Medulla oblongata (tissue), 1 donor: ENCODE measurements at regions not wholly inside any gene's neighbourhood (a gene's known extent, or its start where the extent isn't known, plus 50 kb on each side); places are given as distances from the start of the nearest gene placed in this dataset.

Source experiments
- DNase-seq: peaks from one replicate; pipeline ENCODE4 v3.0.0-alpha.2; 2015; ENCODE audit errors: extremely low spot score

DNA sequence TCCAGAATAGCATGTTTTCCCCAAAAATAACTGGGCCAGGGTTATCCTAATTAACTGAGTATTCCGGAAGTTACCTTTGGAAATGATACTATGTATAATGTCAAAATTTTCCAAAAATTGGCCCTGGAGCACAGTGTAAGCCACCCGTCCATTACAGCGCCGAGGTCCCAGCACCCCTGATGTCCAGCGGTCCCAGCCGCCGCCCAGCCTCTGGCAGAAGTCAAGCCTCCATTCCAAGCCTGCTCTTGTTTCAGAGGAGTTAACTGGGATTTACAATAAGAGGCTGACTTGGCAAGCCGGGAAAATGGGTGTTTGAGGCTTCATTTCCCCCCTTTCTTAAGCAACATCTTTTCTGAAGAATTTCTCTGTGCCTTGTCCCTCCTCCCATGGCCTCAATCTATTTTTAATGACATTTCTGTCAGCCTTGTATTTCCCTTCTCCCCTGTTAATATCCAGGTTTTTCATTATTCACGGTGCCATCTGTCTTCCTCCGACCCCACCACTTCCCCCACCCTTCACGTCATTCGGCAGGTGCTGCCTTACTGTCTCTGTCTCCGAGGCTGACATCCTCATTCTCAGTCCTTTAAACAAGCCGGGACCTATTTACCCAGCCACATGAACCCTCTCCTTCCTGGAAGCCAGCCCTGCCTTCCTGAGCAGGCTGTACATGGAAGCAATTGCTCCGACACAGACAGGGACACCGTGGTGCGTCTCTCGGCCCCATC lies 490.9 kb downstream of the NPHP4 start:
- no peak for DNase-seq

DNA sequence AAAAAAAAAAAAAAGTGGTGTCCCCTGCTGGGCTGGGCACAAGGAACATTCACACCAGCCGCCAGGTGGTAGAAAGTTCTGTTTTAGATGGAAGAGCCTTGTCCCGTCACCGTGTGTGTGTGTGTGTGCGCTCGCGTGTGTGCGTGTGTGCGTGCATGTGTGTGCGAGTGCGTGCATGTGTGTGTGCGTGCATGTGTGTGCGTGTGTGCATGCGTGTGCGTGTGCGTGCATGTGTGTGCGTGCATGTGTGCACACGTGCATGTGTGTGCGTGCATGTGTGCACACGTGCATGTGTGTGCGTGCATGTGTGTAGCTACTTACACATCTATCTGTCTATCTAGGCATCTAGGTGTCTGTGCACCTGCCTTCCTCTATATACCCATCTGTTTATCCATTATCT lies 491.7 kb downstream of the NPHP4 start:
- no peak for DNase-seq

DNA sequence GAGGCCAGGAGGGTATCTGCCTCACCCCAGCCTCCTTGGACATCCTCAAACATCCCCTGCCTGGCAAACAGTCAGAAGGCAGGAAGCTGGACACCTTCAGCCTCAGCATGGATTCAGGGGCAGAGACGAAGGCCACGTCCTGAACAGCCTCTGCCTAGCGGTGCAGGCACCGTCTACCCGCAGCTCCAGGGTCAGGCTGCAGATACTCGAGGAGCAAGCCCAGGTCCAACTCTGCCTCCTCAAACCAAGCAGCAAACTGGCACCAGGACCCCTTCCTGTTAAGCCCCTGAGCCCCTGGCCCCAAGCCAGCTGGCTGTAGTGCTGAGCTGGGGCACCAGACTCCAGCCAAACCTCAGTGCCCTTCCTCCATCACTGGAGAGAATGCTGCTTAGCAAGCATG lies 494.7 kb downstream of the NPHP4 start:
- DNase-seq, result no peak

DNA sequence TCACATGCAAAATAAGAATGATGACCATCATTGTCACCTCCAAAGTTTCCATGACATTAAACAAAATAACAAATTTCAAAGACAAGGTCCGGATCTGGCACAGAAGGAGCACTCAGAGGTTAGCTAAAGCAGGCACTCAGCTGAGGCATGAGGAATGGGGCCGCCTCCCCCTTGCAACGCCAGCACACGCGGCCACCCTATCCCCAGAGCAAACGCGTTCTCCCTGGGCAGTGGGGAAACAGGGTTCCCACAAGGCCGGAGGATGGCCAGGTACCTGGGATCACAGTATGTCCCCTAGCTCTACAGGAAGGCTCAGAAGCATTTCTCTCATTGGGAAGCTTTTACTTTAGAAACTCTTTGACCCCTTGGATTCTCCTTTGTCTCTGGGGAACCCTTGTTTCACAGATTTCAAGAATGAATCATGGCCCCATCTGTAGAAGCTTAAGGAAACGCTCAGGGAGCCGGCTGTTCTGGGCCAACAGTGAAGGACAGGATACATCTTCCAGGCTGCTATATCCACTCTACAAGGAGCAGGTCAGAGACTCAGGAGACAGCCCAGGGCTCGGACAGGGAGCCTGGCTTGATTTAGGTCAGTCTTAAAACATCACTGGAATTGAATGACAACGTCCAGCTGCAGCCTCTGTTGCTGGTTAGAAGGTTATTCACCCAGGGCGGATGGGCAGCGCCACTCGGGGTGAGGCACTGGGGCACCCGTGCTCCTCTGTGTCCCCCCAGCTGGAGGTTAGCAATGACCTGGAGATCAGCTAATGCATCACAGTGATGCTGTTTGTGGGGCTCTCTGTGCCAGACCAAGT lies 496.4 kb downstream of the NPHP4 start:
- no peak for DNase-seq

DNA sequence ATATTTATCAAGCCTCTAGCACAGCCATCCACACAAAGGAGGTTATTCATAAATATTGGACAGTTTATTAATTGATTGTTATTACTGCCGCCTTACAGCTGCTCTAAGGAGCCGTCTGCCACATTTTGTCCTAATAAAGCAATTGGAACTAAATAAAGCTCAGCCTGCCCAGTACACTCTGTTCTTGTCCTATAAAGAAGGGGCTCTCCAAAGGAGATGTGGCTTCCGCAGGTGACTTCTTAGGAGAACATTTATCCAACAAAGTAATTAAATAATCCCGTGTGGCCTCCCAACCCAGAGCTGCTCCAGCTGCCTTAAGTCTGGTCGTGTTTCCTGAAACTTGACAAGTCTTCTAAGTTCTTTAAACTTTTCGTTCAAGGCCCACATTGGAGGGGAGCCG lies 497.7 kb downstream of the NPHP4 start:
- peak; percentile 42 for DNase-seq

DNA sequence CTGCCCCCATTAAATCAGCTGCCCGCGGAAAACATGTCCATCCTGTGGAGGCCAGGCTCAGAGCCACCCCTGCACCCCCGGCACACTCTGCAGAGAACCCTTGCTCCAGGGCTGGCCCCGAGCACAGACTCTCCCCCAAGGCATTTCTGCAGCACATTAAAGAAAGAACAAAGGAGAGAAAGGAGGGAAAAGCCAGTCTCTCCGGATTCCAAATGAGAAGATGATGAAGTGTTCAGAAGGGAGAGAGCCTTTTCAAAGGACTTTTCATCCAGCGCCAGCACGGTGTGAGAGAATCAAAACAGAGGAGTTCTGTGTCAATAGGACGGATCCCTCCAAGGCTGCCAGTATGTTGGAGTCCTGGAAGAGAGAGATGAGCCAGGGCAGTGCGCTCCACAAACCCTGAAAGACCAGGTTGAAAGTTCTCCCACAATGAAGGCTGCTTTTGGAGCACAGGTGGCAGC lies 498.3 kb downstream of the NPHP4 start:
- peak; percentile 79 for DNase-seq

DNA sequence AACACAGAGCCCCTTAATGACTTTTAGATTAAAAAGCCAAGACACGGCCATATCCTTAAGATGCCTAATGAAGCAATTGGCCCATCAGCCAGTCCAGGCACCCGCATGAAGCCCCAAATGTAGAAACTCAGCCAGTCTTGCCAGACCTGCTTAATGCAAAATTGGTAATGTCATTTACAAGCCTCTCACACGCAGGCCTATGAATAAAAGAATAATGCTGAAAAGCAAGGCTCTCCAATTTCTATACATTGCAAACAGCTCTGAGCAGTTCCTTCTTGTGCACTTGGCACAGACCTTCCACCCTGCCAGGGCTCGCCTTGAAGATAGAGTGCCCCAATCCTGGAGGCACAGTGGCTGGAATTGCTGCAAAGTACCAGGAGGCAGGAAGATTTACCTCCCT lies 498.9 kb downstream of the NPHP4 start:
- DNase-seq, result no peak

DNA sequence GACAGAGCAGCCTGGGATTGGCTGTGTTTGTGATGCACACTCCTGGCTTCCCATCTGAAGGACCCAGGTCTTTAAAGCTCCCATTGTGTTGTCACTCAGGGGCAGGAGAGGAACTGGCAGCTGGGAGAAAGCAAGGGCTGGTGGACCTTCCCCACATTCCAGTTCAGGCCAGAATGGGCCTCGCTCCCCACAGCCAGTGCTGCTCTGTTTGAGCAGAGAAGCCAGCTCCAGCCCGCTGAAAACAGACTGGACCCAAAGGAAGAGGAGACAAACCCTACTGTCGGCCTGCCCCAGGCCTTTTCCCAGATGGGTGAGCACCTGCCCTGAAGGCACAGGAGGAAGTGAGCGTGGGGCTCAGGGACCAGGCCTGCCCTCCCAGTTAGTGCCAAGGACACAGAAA lies 499.4 kb downstream of the NPHP4 start:
- no peak for DNase-seq

DNA sequence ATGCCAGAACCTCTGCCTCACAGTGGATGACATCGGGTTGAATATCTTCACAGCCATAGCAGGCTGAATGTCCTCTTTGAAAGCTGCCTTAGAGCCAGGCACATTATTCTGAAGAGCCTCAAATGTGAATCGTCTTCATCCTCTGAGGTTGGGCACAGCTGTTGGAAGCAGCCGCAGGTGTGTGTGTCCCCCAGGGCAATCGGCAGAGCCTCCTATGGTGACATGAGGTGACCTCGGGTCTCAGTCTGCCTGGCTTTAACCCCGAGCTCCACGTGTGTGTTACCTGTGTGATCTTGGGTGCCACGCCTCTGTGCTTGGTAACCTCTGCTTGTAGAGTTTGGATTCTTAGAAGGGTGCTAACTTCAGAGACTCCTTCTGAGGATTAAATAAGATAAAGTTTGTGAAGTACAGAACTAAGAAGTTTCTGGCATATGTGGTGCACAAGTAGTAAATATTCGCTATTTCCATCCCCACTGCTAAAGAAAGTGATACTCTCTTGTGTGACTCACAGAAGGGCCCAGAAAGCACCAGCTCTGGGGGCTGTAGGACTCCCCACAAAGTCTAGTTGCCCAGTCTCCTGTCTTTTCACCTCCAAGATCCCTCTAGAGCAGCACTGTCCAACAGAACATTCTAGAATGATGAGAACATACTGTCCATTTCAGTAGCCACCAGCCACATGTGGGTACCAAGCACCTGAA lies 500.9 kb downstream of the NPHP4 start:
- no peak for DNase-seq

DNA sequence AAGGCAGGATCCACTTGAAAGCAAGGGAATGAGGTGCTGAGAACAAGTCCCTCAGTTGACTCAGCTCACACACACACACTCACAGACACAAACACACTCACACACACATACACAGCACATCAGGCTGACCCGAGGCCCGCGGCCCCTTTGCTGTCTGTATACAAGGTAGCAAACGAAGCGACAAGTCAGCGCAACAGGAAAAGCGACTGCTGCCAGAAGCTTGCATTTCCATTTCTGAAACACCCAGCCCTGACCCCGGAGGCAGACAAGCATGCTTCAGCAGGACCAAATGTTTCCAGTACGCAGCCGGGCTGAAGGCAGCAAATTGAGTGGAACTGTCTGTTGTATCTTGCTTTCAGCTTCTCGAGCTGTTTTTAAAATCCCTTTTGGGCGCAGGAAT lies 501.6 kb downstream of the NPHP4 start:
- no peak for DNase-seq

DNA sequence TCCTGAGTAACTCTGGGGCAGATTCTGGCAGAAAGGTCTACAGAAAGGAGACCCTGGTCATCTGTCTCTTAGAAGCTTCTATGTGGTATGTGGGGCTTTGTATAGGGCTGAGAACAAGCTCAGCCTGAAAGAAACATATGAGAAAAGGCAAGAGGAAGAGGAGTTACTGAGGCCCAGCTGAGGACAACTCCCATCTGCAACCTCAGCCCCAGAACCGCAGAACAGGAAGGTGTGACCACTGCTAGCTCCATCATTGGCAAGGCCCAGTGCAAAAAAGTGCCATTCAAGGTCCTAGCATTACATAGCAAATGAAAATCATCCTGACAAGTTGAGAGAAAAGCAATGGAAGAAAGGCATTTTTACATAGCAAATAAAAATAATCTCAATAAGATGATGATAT lies 503.8 kb downstream of the NPHP4 start:
- no peak for DNase-seq

DNA sequence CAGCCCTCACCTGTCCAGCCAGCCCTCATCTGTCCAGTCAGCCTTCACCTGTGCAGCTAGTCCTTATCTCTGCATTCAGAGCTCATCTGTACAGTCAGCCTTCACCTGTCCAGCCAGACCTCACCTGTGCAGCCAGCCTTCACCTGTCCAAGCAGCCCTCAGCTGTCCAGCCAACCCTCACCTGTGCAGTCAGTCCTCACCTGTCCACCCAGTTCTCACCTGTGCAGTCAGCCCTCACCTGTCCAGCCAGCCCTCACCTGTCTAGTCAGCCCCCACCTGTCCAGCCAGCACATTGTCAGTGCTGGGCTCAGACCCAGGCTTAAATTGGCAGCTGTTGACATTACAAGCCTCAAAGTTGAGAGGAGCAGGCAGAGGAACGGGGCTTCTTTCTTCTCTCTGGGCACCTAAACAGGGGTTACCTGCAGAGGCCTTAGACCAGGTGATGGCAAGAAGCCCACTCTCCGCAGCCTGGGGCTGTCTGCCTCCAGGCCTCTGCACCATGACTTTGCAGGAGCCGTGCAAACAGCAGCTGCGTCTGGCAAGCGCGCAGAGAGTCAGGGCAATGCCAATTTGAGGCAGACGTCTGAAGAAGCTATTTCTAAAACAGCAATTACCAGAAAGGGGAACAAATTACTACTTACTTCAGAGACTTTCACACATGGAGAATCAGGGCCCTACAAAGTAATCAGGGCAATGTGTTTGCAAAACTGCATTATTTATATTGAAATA lies 506.1 kb downstream of the NPHP4 start:
- no peak for DNase-seq

DNA sequence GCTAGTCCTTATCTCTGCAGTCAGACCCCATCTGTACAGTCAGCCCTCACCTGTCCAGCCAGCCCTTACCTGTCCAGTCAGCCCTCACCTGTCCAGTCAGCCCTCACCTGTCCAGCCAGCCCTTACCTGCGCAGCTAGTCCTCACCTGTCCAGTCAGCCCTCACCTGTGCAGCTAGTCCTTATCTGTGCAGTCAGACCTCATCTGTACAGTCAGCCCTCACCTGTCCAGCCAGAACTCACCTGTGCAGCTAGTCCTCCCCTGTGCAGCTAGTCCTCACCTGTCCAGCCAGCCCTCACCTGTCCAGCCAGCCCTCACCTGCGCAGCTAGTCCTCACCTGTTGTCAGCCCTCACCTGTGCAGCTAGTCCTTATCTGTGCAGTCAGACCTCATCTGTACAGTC lies 506.8 kb downstream of the NPHP4 start:
- DNase-seq, result no peak

DNA sequence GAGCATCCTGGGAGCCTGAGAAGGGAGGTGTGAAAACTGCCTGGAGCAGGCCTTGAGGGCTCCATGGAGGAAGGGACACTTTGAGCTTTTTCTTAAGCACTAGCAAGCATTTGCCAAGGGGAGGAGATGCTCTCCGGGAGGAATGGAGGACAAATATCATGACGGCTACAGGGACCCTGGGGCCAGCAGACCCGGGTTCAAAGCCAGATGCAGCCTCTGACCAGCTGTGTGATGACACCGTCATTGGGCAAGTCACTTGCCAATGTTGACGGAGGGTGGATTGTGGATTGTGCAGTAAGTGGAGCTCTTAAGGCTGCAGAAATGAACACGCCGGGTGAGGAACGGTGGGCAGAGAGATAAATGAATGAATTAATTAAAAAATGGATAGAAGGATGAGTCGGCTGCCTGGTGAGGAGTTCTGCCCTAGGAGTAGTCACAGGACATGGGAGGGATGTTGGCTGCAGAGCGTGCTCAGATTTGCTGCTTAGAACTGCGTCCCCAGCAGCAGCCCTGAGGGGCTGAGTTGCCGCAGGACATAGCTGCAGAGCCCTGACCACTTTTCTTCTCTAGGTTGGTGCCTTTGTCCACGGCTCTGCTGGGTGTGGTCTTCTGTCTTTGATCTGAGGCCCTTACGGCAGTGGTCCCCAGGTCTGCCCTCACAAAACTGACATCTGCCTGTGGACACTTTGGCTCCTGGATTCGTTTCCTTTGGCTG lies 507.6 kb downstream of the NPHP4 start:
- no peak for DNase-seq

DNA sequence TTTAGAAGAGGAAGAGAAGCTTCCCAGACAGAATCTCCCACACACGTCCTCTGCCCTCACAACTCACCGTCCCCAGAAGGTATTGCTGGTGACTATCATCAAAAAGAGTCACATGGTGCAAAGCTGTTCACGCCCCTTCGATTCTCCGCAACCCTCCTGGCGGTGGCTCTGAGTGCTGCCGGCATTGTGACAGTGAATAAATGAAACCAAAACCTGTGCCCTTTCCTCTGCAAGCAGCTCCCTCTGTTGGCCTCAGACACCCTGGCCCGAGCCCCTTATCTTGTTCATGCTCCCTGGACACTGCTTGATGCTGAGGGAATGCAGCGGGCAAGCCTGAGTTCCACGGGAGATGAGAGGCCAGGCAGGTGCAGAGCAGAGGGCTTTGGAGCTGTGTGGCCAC lies 510.3 kb downstream of the NPHP4 start:
- no peak for DNase-seq

DNA sequence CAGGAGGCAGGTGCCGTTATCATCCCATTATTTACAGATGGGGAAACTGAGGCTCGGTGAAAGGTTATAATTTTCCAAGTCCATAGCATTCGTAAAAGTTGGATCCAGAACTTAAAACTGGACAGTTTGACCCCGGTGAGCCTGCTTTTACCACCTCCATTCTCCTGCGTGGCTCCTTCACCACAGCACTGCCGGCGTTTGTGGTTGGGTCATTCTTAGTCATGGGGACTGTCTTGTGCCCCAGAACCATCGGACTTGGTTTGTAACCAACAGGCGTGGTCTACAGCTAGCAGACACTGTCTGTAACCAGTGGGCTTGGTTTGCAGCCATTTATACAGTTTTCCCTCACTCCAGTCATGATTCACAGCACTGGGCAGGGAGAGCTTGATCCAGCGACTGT lies 511.3 kb downstream of the NPHP4 start:
- no peak for DNase-seq

DNA sequence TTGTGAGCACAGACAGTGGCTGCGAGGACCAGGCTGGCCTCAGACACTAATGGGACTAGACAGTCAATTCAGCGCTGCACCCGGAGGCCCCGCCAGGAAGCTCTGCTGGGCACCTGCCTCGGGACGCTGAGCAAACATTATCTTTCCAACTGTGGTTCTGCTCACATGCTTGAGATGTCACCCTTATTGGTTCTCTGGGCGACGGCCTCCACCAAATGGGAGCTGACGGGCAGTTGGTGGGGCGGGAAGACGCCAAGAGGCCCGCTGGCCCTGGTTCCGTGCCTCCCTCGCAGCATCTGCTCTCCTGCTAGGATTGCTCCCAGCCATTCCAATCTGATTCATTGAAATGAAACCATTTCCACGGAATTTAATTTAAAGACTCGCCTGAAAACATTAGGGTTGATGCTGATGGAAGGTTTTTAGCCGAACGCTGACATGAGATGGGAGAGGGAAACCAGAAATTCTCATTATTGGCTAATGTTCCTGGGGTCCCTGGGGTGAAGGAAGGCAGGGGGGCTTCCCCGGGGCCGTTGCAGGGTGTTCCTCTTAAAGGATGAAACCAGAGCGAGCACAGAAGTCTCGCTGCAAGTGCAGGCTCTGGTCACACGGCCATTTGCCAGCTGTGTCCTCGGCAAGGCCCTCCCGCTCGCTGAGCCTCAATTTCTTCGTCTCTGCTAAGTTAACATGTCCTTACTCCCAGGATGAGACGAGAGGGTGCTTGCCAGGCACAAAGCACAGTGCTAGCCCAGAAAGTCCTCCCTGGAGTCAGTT lies 512.2 kb downstream of the NPHP4 start:
- no peak for DNase-seq

DNA sequence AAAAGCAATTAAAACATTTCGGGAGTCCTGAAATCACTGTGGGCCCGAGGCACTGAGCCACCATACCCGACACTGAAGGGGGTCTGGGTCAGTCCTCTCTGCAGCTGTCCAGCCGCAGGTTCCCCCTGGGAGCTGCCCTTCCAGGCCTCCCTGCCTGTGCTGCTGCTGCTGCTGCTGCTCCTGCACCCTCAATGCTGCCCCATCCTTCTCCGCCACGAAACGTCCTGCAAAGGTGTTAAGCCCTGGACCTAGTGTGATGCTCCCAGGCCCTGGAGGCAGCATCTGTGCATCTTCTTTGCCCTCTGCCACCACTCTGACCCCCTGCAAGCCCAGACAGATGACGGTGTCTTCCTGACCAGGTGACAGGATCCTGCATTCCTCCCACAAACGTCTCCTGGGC lies 513.3 kb downstream of the NPHP4 start:
- DNase-seq, result no peak

DNA sequence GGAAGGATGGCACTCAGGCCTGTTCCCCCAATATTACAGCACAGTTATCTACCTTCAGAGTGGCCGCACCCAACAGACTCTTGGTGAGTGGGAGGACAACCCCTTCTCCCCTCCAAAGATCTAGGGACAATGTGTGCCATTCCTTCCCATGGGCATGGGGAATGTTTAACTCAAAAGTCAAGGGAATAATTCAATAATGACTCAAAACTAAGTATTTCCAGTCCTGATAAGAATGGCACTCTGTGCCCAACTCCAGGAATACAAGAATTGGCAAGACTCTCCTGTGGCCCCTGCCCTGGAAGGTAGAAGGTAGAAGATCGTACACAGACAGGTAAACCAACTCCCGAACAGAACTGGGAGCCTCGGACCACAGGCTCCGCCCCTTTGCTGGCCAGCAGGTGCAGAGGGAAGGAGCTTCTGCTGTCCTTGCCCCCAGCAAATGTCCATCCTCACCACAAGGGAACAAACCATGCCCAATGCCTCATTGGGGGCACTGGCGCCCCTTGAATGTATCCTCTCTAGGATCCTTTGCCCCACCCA lies 514.0 kb downstream of the NPHP4 start:
- DNase-seq, result no peak

DNA sequence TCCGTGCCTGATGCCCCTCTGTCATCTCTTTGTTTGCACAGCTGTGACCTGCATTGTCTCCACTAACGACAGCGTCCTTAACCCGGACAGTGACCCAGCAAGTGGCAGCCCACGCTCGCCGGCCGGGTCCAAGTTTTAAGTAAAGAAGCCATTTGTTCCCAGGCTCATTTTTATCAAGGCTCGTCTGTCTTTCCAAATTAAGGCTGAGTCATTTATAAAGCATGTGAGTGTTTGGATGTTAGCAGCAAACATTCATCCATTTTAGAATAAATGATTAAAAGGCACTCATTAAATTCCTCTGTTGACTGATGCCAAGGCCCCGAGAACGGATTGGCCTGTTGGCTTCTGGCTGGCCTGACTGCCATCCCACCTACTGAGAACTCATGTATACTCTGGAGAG lies 514.5 kb downstream of the NPHP4 start:
- DNase-seq, result peak; percentile 50
